HG02763 (cell line): ENCODE measurements at regions not wholly inside any gene's neighbourhood (a gene's known extent, or its start where the extent isn't known, plus 50 kb on each side); places are given as distances from the start of the nearest gene placed in this dataset.
"Not testable (repeated sequence)": the region's sequence is repeated elsewhere in the genome, so short reads cannot be mapped to it uniquely, and the experiment has no call there.

Experiments
- ATAC-seq: cut with Tn5 transposase; IDR thresholded peaks from one replicate; pipeline ENCODE4 v1.9.1; 2021; ENCODE audit warnings: mild to moderate bottlenecking, moderate library complexity; ENCODE audit not compliant: unreplicated experiment

GRCh38 chr15:55126111-55126510, 70.6 kb downstream of the RSL24D1 start:
- no peak for ATAC-seq

- ATAC-seq, result no peak
These were observed 72.1 kb downstream of the RSL24D1 start for GRCh38 chr15:55124616-55125015.

- no peak for ATAC-seq
These were observed 78.3 kb downstream of the RSL24D1 start for GRCh38 chr15:55118344-55118870.

- ATAC-seq, result no peak
These were observed 80.1 kb downstream of the RSL24D1 start for GRCh38 chr15:55116636-55117035.

GRCh38 chr15:55113736-55114135, 83.0 kb downstream of the RSL24D1 start:
- ATAC-seq, result no peak

- no peak for ATAC-seq
These were observed 84.0 kb downstream of the RSL24D1 start for GRCh38 chr15:55112706-55113105.

GRCh38 chr15:55110446-55110845, 86.3 kb downstream of the RSL24D1 start:
- ATAC-seq, result no peak

- ATAC-seq, result no peak
These were observed 87.8 kb downstream of the RSL24D1 start for GRCh38 chr15:55108858-55109518.

GRCh38 chr15:55108448-55108847, 88.3 kb downstream of the RSL24D1 start:
- ATAC-seq, result no peak

GRCh38 chr15:55106155-55106554, 90.6 kb downstream of the RSL24D1 start:
- ATAC-seq, result no peak

- no peak for ATAC-seq
These were observed 102.6 kb downstream of the RSL24D1 start for GRCh38 chr15:55094136-55094535.

GRCh38 chr15:55088207-55088606, 108.5 kb downstream of the RSL24D1 start:
- no peak for ATAC-seq

- ATAC-seq, result no peak
These were observed 112.1 kb downstream of the RSL24D1 start for GRCh38 chr15:55084673-55085072.

GRCh38 chr15:55084216-55084615, 112.5 kb downstream of the RSL24D1 start:
- ATAC-seq, result no peak

GRCh38 chr15:55077052-55077451, 119.7 kb downstream of the RSL24D1 start:
- ATAC-seq, result not testable (repeated sequence)

- no peak for ATAC-seq
These were observed 122.3 kb downstream of the RSL24D1 start for GRCh38 chr15:55074431-55074830.

- not testable (repeated sequence) for ATAC-seq
These were observed 132.8 kb downstream of the RSL24D1 start for GRCh38 chr15:55063970-55064369.

- ATAC-seq, result no peak
These were observed 135.9 kb downstream of the RSL24D1 start for GRCh38 chr15:55060836-55061235.

- ATAC-seq, result no peak
These were observed 140.2 kb downstream of the RSL24D1 start for GRCh38 chr15:55056500-55056899.

GRCh38 chr15:55044162-55044561, 152.6 kb downstream of the RSL24D1 start:
- ATAC-seq, result no peak

- ATAC-seq, result no peak
These were observed 159.7 kb downstream of the RSL24D1 start for GRCh38 chr15:55037071-55037470.

GRCh38 chr15:55035749-55036148, 161.0 kb downstream of the RSL24D1 start:
- ATAC-seq, result no peak

GRCh38 chr15:55033574-55033973, 163.2 kb downstream of the RSL24D1 start:
- ATAC-seq, result no peak
